ENCODE measurements at regions not wholly inside any gene's neighbourhood (a gene's known extent, or its start where the extent isn't known, plus 50 kb on each side); places are given as distances from the start of the nearest gene placed in this dataset.

DNA sequence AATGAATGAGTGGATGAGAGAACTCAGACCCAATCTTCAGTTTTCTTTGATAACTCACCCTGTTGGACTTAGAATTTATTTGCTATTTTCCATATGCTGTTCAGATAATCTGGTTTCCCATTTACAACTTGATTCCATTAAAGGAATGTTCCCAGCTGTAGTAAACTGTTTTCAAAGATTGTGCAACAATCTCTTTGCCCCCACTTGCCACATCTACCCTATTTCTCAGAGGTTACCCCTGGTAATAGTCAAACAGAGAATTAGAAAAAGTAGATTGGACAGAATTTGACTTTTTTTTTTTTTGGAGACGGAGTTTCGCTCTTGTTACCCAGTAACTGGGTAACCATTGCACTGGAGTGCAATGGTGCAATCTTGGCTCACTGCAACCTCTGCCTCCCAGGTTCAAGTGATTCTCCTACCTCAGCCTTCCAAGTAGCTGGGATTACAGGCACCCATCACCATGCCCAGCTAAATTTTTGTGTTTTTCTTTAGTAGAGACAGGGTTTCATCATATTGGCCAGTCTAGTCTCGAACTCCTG lies 93.4 kb upstream of the SIX2 start:
- TF ChIP-seq POLR2AphosphoS5 (IDR thresholded peaks at IDR 0.05; ENCODE audit: low read depth, low read length) (no peak), POLR2A (IDR thresholded peaks at IDR 0.05; ENCODE audit: low read depth, low read length) (no peak), TAF1 (IDR thresholded peaks at IDR 0.05; ENCODE audit: low read depth, low read length) (no peak), PAX5 (IDR thresholded peaks at IDR 0.05; ENCODE audit: insufficient read depth, low read length, severe bottlenecking) (no peak)
